ENCODE measurements at regions not wholly inside any gene's neighbourhood (a gene's known extent, or its start where the extent isn't known, plus 50 kb on each side); places are given as distances from the start of the nearest gene placed in this dataset.
A peak's percentile ranks its signal among the peaks of the same experiment; 100 is the strongest.

- FAIRE-seq (no peak), DNase-seq (ENCODE audit: extremely low spot score, insufficient read length, low read depth) (no peak)
Observed at GRCh38 chr6:138688580-138688979, 85.0 kb upstream of the CCDC28A start.

- DNase-seq (ENCODE audit: extremely low spot score, insufficient read length, low read depth) (no peak), FAIRE-seq (no peak)
Observed at GRCh38 chr6:138689849-138690248, 83.7 kb upstream of the CCDC28A start.

GRCh38 chr6:138690975-138691594 is 82.5 kb upstream of the CCDC28A start:
- DNase-seq (ENCODE audit: extremely low spot score, insufficient read length, low read depth) (no peak), FAIRE-seq (no peak)

GRCh38 chr6:138691595-138692057 is 81.9 kb upstream of the CCDC28A start:
- no peak for DNase-seq (ENCODE audit: extremely low spot score, insufficient read length, low read depth)

GRCh38 chr6:138692058-138692977 is 81.3 kb upstream of the CCDC28A start:
- peak; percentile 84 for DNase-seq (ENCODE audit: extremely low spot score, insufficient read length, low read depth)

More at GRCh38 chr6:138691595-138692057, 81.9 kb upstream of the CCDC28A start:
- FAIRE-seq, result no peak

GRCh38 chr6:138692978-138693909 is 80.3 kb upstream of the CCDC28A start:
- DNase-seq (ENCODE audit: extremely low spot score, insufficient read length, low read depth) (peak; percentile 25), FAIRE-seq (no peak)

More at GRCh38 chr6:138692058-138692977, 81.3 kb upstream of the CCDC28A start:
- FAIRE-seq, result peak; percentile 9

- DNase-seq (ENCODE audit: extremely low spot score, insufficient read length, low read depth) (no peak), FAIRE-seq (no peak)
Observed at GRCh38 chr6:138695193-138695592, 78.4 kb upstream of the CCDC28A start.

- DNase-seq (ENCODE audit: extremely low spot score, insufficient read length, low read depth) (no peak), FAIRE-seq (no peak)
Observed at GRCh38 chr6:138714493-138714892, 59.1 kb upstream of the CCDC28A start.

- DNase-seq (ENCODE audit: extremely low spot score, insufficient read length, low read depth) (no peak), FAIRE-seq (no peak)
Observed at GRCh38 chr6:138716013-138716412, 57.6 kb upstream of the CCDC28A start.

GRCh38 chr6:138716971-138717665 is 56.5 kb upstream of the CCDC28A start:
- FAIRE-seq (no peak), DNase-seq (ENCODE audit: extremely low spot score, insufficient read length, low read depth) (no peak)

- FAIRE-seq (no peak), DNase-seq (ENCODE audit: extremely low spot score, insufficient read length, low read depth) (no peak)
Observed at GRCh38 chr6:138719011-138719635, 54.4 kb upstream of the CCDC28A start.

GRCh38 chr6:138719744-138720143 is 53.8 kb upstream of the CCDC28A start:
- FAIRE-seq, result no peak
- no peak for DNase-seq (ENCODE audit: extremely low spot score, insufficient read length, low read depth)

- no peak for DNase-seq (ENCODE audit: extremely low spot score, insufficient read length, low read depth)
- FAIRE-seq, result peak; percentile 59
Observed at GRCh38 chr6:138722425-138723371, 50.9 kb upstream of the CCDC28A start.

Measured in GM18507 (cell line).